ENCODE measurements at regions not wholly inside any gene's neighbourhood (a gene's known extent, or its start where the extent isn't known, plus 50 kb on each side); places are given as distances from the start of the nearest gene placed in this dataset.

DNA sequence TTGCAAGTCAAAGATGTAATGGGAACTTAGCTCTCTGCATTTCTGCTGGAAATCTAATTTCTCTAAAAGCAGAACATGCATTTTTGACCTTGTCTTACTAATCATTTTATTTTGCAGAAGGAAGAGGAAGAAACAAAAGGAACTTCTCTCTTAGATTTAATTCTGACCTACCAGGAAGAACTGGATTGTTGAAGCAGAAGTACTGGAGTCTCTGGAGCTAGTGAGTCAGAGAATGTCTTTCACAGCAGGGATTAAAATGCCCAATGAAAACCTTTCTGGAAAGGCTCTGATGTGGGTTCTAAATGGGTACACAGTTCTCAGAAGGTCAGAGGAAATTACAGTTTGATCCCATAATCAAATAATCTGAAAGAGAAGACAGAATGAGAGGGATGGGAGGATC, 70.8 kb upstream of the GNG2 start:
- no TSS peak for BruUV-seq (replicated peaks)
- no peaks in the 10 kb centered on the region for H3K4me1 Mint-ChIP-seq (ENCODE audit: insufficient read depth, unreplicated experiment)
- H3K4me3 Mint-ChIP-seq (ENCODE audit: unreplicated experiment), result no peak overlapping the region
- H3K36me3 Mint-ChIP-seq (ENCODE audit: insufficient read depth, unreplicated experiment), result peaks cover 7% of the 10 kb centered on the region
- no peak overlapping the region for H3K27ac Mint-ChIP-seq (ENCODE audit: low read depth, unreplicated experiment)
- ChIA-PET POLR2A (no interaction called here), CTCF (interaction anchor here (0.6 to 1.5 kb wide), 3 partner anchors 10 to 189 kb away, joined by 4 to 6 read pairs (median 4); no protein-coding TSS in a partner anchor)
- no peak for TF ChIP-seq CTCF (IDR thresholded peaks at IDR 0.05; ENCODE audit: unreplicated experiment)
- peaks cover 16% of the 10 kb centered on the region for H3K9me3 Mint-ChIP-seq (ENCODE audit: unreplicated experiment)
- peaks cover 41% of the 10 kb centered on the region for H3K27me3 Mint-ChIP-seq (ENCODE audit: insufficient read depth, unreplicated experiment)
- no peak for DNase-seq (ENCODE audit: unreplicated experiment)
- intact Hi-C loops (cut with micrococcal nuclease), result loop anchor here (10.0 kb wide), 1 partner anchor 1515 kb away; no protein-coding TSS in a partner anchor

- Mint-ChIP-seq H3K27me3 (ENCODE audit: insufficient read depth, unreplicated experiment) (peaks cover 41% of the 10 kb centered on the region), H3K27ac (ENCODE audit: low read depth, unreplicated experiment) (no peak overlapping the region), H3K4me1 (ENCODE audit: insufficient read depth, unreplicated experiment) (no peaks in the 10 kb centered on the region), H3K4me3 (ENCODE audit: unreplicated experiment) (no peak overlapping the region), H3K36me3 (ENCODE audit: insufficient read depth, unreplicated experiment) (no peaks in the 10 kb centered on the region), H3K9me3 (ENCODE audit: unreplicated experiment) (no peaks in the 10 kb centered on the region)
- BruUV-seq (replicated peaks), result no TSS peak
- intact Hi-C loops (cut with micrococcal nuclease), result no loop called here
- CTCF ChIA-PET, result interaction anchor here (0.6 to 1.6 kb wide), 2 partner anchors 12 to 14 kb away, joined by 4 to 5 read pairs; no protein-coding TSS in a partner anchor
- TF ChIP-seq CTCF (IDR thresholded peaks at IDR 0.05; ENCODE audit: unreplicated experiment), result no peak
- POLR2A ChIA-PET, result no interaction called here
- no peak for DNase-seq (ENCODE audit: unreplicated experiment)
Observed at GRCh38 chr14:51792809-51793208, 67.6 kb upstream of the GNG2 start.

DNA sequence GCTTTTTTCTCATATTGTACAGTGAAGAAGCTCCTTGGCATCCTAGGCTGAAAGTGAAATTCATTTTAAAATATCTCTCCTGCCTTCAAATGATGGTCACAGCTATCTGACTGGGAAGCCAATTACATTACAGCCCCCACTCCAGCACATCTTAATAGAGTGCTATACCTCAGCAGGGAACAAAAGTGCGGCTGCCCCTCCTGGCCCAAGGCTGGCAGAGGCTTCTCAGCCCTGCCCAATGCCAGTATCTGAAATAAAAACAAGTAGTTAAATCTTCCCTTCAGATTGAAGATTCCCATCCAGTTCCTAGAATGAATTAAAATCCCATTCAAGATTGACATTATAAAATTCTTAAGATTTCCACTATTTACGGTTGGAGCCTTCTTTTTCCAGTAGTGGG, 54.9 kb upstream of the GNG2 start:
- no peak for TF ChIP-seq CTCF (IDR thresholded peaks at IDR 0.05; ENCODE audit: unreplicated experiment)
- H3K27ac Mint-ChIP-seq (ENCODE audit: low read depth, unreplicated experiment), result no peak overlapping the region
- POLR2A ChIA-PET, result no interaction called here
- H3K4me1 Mint-ChIP-seq (ENCODE audit: insufficient read depth, unreplicated experiment), result no peaks in the 10 kb centered on the region
- intact Hi-C loops (cut with micrococcal nuclease), result no loop called here
- peaks cover 13% of the 10 kb centered on the region for H3K27me3 Mint-ChIP-seq (ENCODE audit: insufficient read depth, unreplicated experiment)
- H3K4me3 Mint-ChIP-seq (ENCODE audit: unreplicated experiment), result no peak overlapping the region
- peaks cover 10% of the 10 kb centered on the region for H3K9me3 Mint-ChIP-seq (ENCODE audit: unreplicated experiment)
- CTCF ChIA-PET, result interaction anchor here (0.6 kb wide), 2 partner anchors 178 to 254 kb away, joined by 3 to 4 read pairs; no protein-coding TSS in a partner anchor
- no peaks in the 10 kb centered on the region for H3K36me3 Mint-ChIP-seq (ENCODE audit: insufficient read depth, unreplicated experiment)
- BruUV-seq (replicated peaks), result no TSS peak
- DNase-seq (ENCODE audit: unreplicated experiment), result no peak

DNA sequence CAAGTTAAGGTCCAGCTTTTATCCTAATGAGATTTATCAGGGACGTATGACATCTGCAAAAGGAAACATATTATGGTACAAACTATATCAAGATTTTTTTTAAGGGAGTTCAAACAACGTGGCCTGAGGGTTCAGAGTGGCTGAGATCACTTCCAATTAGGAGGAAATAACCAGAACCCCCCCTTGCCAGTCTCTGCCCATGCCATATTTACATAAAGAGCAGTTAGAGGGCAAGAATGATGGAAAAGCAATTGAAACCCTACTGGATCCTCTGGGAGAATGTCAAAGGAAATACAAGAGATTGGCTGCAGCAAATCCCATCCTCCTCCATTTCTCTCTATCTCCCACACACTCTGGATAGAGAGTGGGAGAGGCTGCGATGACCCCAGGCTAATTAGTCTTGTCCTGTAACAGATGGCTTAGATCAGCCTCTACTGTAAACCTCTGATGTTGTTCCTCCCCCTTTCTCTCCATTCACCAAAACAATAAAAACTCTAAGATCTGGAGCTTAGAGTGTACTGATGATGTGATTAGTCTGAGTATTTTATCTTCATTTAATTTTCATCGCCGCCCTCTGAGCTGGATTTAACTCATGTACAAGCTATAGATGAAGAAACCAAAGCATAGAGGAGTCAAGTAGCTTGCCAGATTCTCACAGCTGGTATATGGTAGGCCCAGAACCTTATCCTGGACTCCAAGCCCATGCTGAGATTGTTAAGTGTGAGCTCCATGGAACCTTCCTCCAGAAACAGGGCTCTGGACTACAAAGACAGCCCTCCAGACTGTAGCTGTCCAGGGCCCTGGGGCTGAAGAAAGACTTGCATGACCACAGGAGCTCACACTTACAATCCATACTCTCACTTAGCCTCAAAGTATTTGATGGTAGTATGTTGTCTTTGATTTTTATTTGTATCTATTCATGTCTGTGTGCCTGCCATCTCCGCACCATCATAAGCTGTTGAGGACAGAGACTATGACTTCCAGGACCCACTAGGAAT, 54.1 kb upstream of the GNG2 start:
- intact Hi-C loops (cut with micrococcal nuclease), result no loop called here
- no peak overlapping the region for H3K4me3 Mint-ChIP-seq (ENCODE audit: unreplicated experiment)
- peaks cover 10% of the 10 kb centered on the region for H3K27me3 Mint-ChIP-seq (ENCODE audit: insufficient read depth, unreplicated experiment)
- H3K9me3 Mint-ChIP-seq (ENCODE audit: unreplicated experiment), result peaks cover 10% of the 10 kb centered on the region
- CTCF ChIA-PET, result interaction anchor here (0.6 to 1.4 kb wide), 4 partner anchors 75 to 178 kb away, joined by 3 to 4 read pairs (median 3); no protein-coding TSS in a partner anchor
- H3K36me3 Mint-ChIP-seq (ENCODE audit: insufficient read depth, unreplicated experiment), result no peaks in the 10 kb centered on the region
- BruUV-seq (replicated peaks), result no TSS peak
- no peak overlapping the region for H3K27ac Mint-ChIP-seq (ENCODE audit: low read depth, unreplicated experiment)
- no peaks in the 10 kb centered on the region for H3K4me1 Mint-ChIP-seq (ENCODE audit: insufficient read depth, unreplicated experiment)
- no peak for TF ChIP-seq CTCF (IDR thresholded peaks at IDR 0.05; ENCODE audit: unreplicated experiment)
- POLR2A ChIA-PET, result no interaction called here
- DNase-seq (ENCODE audit: unreplicated experiment), result no peak
